ENCODE measurements at regions not wholly inside any gene's neighbourhood (a gene's known extent, or its start where the extent isn't known, plus 50 kb on each side); places are given as distances from the start of the nearest gene placed in this dataset.
"Not testable (repeated sequence)": the region's sequence is repeated elsewhere in the genome, so short reads cannot be mapped to it uniquely, and the experiment has no call there.

DNA sequence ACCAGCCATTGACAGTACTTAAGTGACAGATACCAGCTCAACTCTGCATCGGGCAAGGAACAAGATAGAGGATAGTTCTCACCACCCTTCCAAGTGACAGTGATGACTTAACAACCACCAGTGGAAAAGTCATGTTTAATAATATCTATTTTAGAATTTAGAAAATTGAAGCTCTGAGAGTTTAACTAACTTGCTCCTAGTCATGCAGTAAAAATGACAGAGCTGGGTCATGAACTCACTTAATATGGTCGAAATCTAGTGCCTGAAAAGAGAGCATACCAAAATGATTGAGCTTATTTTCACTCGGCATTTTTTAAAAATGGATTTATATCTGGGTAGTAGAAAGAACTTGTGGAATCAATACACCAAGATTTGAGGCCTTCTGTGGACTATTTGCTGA lies 367.8 kb upstream of the IGFBP3 start:
- WGBS, 2 experiments = 96 to 98% methylated on average over 2 to 3 of the region's 3 CpGs
- no peak overlapping the region for H3K4me3 ChIP-seq (ENCODE audit: insufficient read depth, low read depth, low read length)
- no peaks in the 10 kb centered on the region for H3K9me3 ChIP-seq (ENCODE audit: control insufficient read depth, low read length)
- peaks cover 7% of the 10 kb centered on the region for H3K4me1 ChIP-seq (ENCODE audit: control insufficient read depth, insufficient read depth, low read length)
- H3K27ac ChIP-seq (ENCODE audit: insufficient read depth, low read depth, low read length, poor library complexity, severe bottlenecking) = no peak overlapping the region
- H3K27me3 ChIP-seq (ENCODE audit: control insufficient read depth, insufficient read depth, low read length, poor library complexity, severe bottlenecking) = no peaks in the 10 kb centered on the region
- H3K36me3 ChIP-seq (ENCODE audit: control insufficient read depth, insufficient read depth, low read length) = no peaks in the 10 kb centered on the region

DNA sequence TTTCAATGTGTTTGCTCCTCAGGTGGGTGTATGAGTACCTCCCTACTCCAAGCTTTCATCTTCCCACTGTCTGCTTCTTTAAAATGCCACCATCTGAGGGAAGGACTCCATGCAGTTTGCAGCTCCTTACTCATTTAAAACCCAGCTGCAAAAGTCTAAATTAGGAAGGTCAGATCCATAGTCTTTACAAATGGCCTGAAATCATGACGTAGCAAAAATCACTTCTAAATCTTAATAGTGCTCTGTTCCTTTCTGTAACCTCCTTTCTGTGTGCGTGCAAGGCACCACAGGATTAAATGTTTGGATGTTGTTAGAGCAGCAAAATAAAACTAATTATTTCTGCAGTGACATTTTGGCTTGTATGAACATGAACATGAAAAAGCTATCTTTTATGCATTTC lies 366.9 kb upstream of the IGFBP3 start:
- no peaks in the 10 kb centered on the region for H3K27me3 ChIP-seq (ENCODE audit: control insufficient read depth, insufficient read depth, low read length, poor library complexity, severe bottlenecking)
- H3K4me3 ChIP-seq (ENCODE audit: insufficient read depth, low read depth, low read length) = no peak overlapping the region
- H3K9me3 ChIP-seq (ENCODE audit: control insufficient read depth, low read length) = no peaks in the 10 kb centered on the region
- WGBS, 2 experiments = 91 to 96% methylated on average over 1 to 2 of the region's 2 CpGs
- H3K4me1 ChIP-seq (ENCODE audit: control insufficient read depth, insufficient read depth, low read length) = peaks cover 7% of the 10 kb centered on the region
- no peak overlapping the region for H3K27ac ChIP-seq (ENCODE audit: insufficient read depth, low read depth, low read length, poor library complexity, severe bottlenecking)
- H3K36me3 ChIP-seq (ENCODE audit: control insufficient read depth, insufficient read depth, low read length) = no peaks in the 10 kb centered on the region

DNA sequence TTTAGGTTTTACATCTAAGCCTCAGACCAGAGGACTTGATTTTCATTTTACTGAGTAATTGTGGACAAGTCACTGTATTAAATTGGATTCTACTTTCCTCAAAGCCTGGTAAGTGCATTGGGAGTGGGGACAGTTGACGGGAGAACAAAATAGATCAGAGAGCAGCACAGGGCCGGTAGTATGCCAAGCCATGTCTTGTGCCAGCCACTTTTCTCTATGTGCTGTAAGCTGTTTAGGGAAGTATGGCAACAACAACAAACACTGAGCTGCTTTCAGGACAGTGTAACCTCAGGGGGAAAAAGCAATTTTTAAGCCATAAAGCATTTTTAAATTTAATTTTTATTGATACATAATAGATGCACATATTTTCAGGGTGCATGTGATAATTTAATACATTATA lies 365.9 kb upstream of the IGFBP3 start:
- H3K4me1 ChIP-seq (ENCODE audit: control insufficient read depth, insufficient read depth, low read length) = peaks cover 7% of the 10 kb centered on the region
- H3K4me3 ChIP-seq (ENCODE audit: insufficient read depth, low read depth, low read length) = no peak overlapping the region
- WGBS, 2 experiments = 89 to 90% methylated on average over 2 of the region's 2 CpGs
- no peaks in the 10 kb centered on the region for H3K9me3 ChIP-seq (ENCODE audit: control insufficient read depth, low read length)
- H3K36me3 ChIP-seq (ENCODE audit: control insufficient read depth, insufficient read depth, low read length) = no peaks in the 10 kb centered on the region
- no peaks in the 10 kb centered on the region for H3K27me3 ChIP-seq (ENCODE audit: control insufficient read depth, insufficient read depth, low read length, poor library complexity, severe bottlenecking)
- H3K27ac ChIP-seq (ENCODE audit: insufficient read depth, low read depth, low read length, poor library complexity, severe bottlenecking) = no peak overlapping the region

DNA sequence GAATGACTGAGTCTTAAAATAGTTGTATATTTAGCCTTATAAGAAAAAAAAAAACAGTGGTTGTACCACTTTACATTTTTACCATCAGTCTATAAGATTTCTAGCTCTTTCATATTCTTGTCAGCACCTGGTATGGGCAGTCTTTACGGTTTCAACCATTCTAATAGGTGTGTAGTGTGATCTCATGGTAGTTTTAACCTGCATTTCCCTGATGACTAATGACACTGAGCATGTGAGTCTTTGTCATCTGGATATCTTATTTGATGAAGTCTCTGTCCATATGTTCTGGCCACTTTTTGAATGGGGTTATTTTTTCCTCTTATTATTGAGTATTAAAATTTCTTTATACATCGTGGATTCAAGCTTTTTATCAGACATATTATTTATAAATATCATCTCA lies 365.3 kb upstream of the IGFBP3 start:
- Histone ChIP-seq H3K4me3 (ENCODE audit: insufficient read depth, low read depth, low read length) (no peak overlapping the region), H3K9me3 (ENCODE audit: control insufficient read depth, low read length) (no peaks in the 10 kb centered on the region), H3K4me1 (ENCODE audit: control insufficient read depth, insufficient read depth, low read length) (peaks cover 9% of the 10 kb centered on the region), H3K27me3 (ENCODE audit: control insufficient read depth, insufficient read depth, low read length, poor library complexity, severe bottlenecking) (no peaks in the 10 kb centered on the region), H3K27ac (ENCODE audit: insufficient read depth, low read depth, low read length, poor library complexity, severe bottlenecking) (no peak overlapping the region), H3K36me3 (ENCODE audit: control insufficient read depth, insufficient read depth, low read length) (no peaks in the 10 kb centered on the region)
- 92 to 100% methylated on average over 1 of the region's 2 CpGs for WGBS, 2 experiments

DNA sequence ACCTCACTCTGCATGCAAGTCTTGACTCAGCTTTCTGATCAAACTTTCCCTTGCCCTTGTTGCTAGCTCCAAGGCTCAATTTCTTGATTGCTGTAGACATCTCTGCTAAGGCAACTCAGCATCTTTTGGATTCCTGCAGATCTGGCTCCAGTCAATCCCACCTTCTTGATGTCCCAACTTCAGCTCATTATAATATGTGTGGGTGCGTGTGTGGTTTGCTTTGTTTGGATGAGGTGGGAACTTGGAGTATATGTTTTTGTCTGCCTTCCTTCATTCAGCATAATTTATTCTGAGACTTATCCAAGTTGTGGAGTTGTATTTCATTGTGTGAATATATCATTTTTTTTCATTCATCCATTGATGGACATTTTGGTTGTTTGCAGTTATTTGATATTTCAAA lies 364.8 kb upstream of the IGFBP3 start:
- no peaks in the 10 kb centered on the region for H3K36me3 ChIP-seq (ENCODE audit: control insufficient read depth, insufficient read depth, low read length)
- no peak overlapping the region for H3K27ac ChIP-seq (ENCODE audit: insufficient read depth, low read depth, low read length, poor library complexity, severe bottlenecking)
- peaks cover 12% of the 10 kb centered on the region for H3K4me1 ChIP-seq (ENCODE audit: control insufficient read depth, insufficient read depth, low read length)
- H3K4me3 ChIP-seq (ENCODE audit: insufficient read depth, low read depth, low read length) = no peak overlapping the region
- 0% methylated on average over 1 of the region's 1 CpG for WGBS, 2 experiments
- no peaks in the 10 kb centered on the region for H3K27me3 ChIP-seq (ENCODE audit: control insufficient read depth, insufficient read depth, low read length, poor library complexity, severe bottlenecking)
- no peaks in the 10 kb centered on the region for H3K9me3 ChIP-seq (ENCODE audit: control insufficient read depth, low read length)

DNA sequence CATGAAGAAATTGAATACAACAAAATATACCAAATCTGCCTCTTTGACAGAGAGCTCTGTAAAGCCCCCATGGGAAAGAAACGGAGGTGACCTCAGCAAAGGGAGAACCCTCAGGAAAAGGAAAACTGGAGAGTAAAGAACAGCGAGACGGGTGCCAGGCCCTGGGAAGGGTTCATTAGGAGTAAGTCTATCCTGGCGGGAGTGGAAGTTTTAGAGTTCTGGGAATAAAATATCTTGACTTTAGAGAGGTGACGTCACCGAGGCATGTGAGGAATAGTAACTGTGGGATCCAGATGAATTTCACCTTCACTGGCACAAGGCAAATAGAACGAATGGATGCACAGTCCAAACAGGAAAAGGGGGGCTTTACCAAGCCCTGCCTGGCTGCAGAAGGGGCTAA lies 362.8 kb upstream of the IGFBP3 start:
- Histone ChIP-seq H3K27ac (ENCODE audit: insufficient read depth, low read depth, low read length, poor library complexity, severe bottlenecking) (no peak overlapping the region), H3K4me1 (ENCODE audit: control insufficient read depth, insufficient read depth, low read length) (peaks cover 12% of the 10 kb centered on the region)
- WGBS, 2 experiments = 90 to 91% methylated on average over 7 of the region's 7 CpGs

DNA sequence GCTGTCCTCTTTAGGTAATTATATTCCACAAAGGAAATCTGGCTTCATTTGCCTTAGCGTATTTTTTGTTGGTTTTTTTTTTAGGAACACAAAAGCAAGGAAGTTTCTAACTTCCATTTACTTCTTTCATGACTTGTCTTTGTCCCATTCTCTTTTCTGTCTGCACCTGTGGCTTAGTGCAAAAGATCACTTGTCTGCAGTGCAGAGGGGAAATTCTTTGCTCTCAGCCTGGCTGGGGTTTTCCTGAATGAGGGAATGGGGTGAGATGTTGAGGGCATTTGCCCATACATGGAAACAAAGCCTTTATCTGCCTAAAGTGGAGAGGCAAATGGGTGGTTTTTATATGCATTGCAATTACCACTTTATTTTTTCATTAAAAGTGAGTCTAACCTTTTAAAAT lies 361.1 kb upstream of the IGFBP3 start:
- peaks cover 12% of the 10 kb centered on the region for H3K4me1 ChIP-seq (ENCODE audit: control insufficient read depth, insufficient read depth, low read length)
- no peaks in the 10 kb centered on the region for H3K36me3 ChIP-seq (ENCODE audit: control insufficient read depth, insufficient read depth, low read length)
- H3K27me3 ChIP-seq (ENCODE audit: control insufficient read depth, insufficient read depth, low read length, poor library complexity, severe bottlenecking) = no peaks in the 10 kb centered on the region
- no peak overlapping the region for H3K27ac ChIP-seq (ENCODE audit: insufficient read depth, low read depth, low read length, poor library complexity, severe bottlenecking)
- 11 to 12% methylated on average over 1 of the region's 1 CpG for WGBS, 2 experiments
- H3K9me3 ChIP-seq (ENCODE audit: control insufficient read depth, low read length) = no peaks in the 10 kb centered on the region
- no peak overlapping the region for H3K4me3 ChIP-seq (ENCODE audit: insufficient read depth, low read depth, low read length)

More for the DNA sequence above, 362.8 kb upstream of the IGFBP3 start:
- H3K36me3 ChIP-seq (ENCODE audit: control insufficient read depth, insufficient read depth, low read length) = no peaks in the 10 kb centered on the region
- no peaks in the 10 kb centered on the region for H3K27me3 ChIP-seq (ENCODE audit: control insufficient read depth, insufficient read depth, low read length, poor library complexity, severe bottlenecking)
- no peak overlapping the region for H3K4me3 ChIP-seq (ENCODE audit: insufficient read depth, low read depth, low read length)
- H3K9me3 ChIP-seq (ENCODE audit: control insufficient read depth, low read length) = no peaks in the 10 kb centered on the region

DNA sequence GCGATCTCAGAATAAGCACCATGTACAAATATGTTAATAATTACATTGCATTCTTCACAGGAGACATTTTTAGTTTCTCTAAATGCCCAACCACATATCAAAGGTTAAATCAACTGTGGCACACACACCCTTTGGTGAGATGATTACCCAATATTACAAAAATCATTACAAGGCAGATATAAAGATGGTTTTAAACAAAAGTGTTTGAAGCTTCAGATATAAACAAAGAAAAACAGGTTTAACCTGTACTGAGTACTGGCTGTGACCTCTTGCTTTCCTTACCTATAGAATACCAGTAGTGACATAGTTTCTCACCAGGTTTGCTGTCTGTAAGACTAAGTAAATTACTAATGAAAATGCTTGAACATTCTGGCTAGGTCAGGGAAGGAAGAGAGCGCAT lies 360.0 kb upstream of the IGFBP3 start:
- no peak overlapping the region for H3K4me3 ChIP-seq (ENCODE audit: insufficient read depth, low read depth, low read length)
- WGBS, 2 experiments = 46 to 100% methylated on average over 1 to 2 of the region's 2 CpGs
- no peaks in the 10 kb centered on the region for H3K9me3 ChIP-seq (ENCODE audit: control insufficient read depth, low read length)
- peaks cover 12% of the 10 kb centered on the region for H3K4me1 ChIP-seq (ENCODE audit: control insufficient read depth, insufficient read depth, low read length)
- H3K27me3 ChIP-seq (ENCODE audit: control insufficient read depth, insufficient read depth, low read length, poor library complexity, severe bottlenecking) = no peaks in the 10 kb centered on the region
- H3K27ac ChIP-seq (ENCODE audit: insufficient read depth, low read depth, low read length, poor library complexity, severe bottlenecking) = no peak overlapping the region
- H3K36me3 ChIP-seq (ENCODE audit: control insufficient read depth, insufficient read depth, low read length) = no peaks in the 10 kb centered on the region

DNA sequence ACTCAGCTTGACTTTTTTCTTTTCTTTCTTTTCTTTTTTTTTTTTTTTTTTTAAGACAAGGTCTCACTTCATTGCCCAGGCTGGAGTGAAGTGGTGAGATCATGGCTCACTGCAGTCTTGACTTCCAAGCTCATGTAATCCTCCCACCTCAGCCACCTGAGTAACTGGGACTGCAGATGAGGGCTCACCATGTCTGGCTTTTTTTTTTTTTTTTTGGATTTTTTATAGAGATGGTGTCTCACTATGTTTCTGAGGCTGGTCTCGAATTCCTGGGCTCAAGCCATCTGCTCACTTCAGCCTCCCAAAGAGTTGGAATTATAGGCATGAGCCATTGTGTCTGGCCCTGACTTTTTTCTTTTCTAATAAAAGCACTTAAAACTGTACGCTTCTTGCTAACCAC lies 358.2 kb upstream of the IGFBP3 start:
- Histone ChIP-seq H3K4me3 (ENCODE audit: insufficient read depth, low read depth, low read length) (no peak overlapping the region), H3K36me3 (ENCODE audit: control insufficient read depth, insufficient read depth, low read length) (no peaks in the 10 kb centered on the region), H3K4me1 (ENCODE audit: control insufficient read depth, insufficient read depth, low read length) (peaks cover 5% of the 10 kb centered on the region), H3K27ac (ENCODE audit: insufficient read depth, low read depth, low read length, poor library complexity, severe bottlenecking) (no peak overlapping the region), H3K27me3 (ENCODE audit: control insufficient read depth, insufficient read depth, low read length, poor library complexity, severe bottlenecking) (no peaks in the 10 kb centered on the region), H3K9me3 (ENCODE audit: control insufficient read depth, low read length) (no peaks in the 10 kb centered on the region)
- WGBS, 2 experiments = 87 to 92% methylated on average over 2 of the region's 2 CpGs

DNA sequence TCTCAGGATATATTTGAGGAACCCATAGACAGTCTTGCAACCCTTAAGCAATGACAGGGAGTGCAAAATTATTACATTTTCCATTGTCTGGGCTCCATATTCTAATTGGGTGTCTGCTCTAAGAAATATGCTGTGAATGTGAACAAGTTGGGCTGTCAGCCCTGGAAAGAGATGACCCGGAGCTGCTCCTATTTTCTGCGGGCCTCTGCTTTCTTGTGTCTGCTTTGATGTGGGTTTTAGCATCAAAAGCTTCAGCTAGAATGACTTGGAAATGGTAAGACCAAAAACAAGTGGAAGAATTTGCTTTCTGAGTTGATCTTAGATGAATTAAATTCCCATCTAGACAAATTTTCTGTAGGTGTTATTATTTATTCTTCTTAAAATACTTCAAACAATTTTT lies 343.6 kb upstream of the IGFBP3 start:
- H3K27me3 ChIP-seq (ENCODE audit: control insufficient read depth, insufficient read depth, low read length, poor library complexity, severe bottlenecking) = no peaks in the 10 kb centered on the region
- peaks cover 5% of the 10 kb centered on the region for H3K4me1 ChIP-seq (ENCODE audit: control insufficient read depth, insufficient read depth, low read length)
- no peaks in the 10 kb centered on the region for H3K36me3 ChIP-seq (ENCODE audit: control insufficient read depth, insufficient read depth, low read length)
- H3K9me3 ChIP-seq (ENCODE audit: control insufficient read depth, low read length) = peaks cover 2% of the 10 kb centered on the region
- WGBS, 2 experiments = 93 to 100% methylated on average over 2 of the region's 2 CpGs
- no peak overlapping the region for H3K4me3 ChIP-seq (ENCODE audit: insufficient read depth, low read depth, low read length)
- no peak overlapping the region for H3K27ac ChIP-seq (ENCODE audit: insufficient read depth, low read depth, low read length, poor library complexity, severe bottlenecking)

DNA sequence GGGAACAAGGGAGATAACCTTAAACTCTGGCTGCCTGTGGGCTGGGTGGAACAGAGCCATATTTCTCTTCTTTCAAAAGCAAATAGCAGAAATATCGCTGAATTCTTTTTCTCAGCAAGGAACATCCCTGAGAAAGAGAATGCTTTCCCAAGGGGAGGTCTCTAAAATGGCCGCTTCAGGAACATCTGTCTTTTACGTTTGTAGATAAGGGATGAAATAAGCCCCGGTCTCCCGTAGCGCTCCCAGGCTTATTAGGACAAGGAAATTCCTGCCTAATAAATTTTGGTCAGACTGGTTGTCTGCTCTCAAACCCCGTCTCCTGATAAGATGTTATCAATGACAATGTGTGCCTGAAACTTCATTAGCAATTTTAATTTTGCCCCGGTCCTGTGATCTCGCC lies 340.6 kb upstream of the IGFBP3 start:
- not testable (repeated sequence) for H3K27ac ChIP-seq (ENCODE audit: insufficient read depth, low read depth, low read length, poor library complexity, severe bottlenecking); H3K4me1 ChIP-seq (ENCODE audit: control insufficient read depth, insufficient read depth, low read length); H3K36me3 ChIP-seq (ENCODE audit: control insufficient read depth, insufficient read depth, low read length); H3K4me3 ChIP-seq (ENCODE audit: insufficient read depth, low read depth, low read length); H3K27me3 ChIP-seq (ENCODE audit: control insufficient read depth, insufficient read depth, low read length, poor library complexity, severe bottlenecking); H3K9me3 ChIP-seq (ENCODE audit: control insufficient read depth, low read length)
- WGBS, 2 experiments = 97% methylated on average over 7 to 9 of the region's 9 CpGs
